ENCODE measurements at regions not wholly inside any gene's neighbourhood (a gene's known extent, or its start where the extent isn't known, plus 50 kb on each side); places are given as distances from the start of the nearest gene placed in this dataset.

GRCh38 chr5:1643651-1644392, 120.1 kb upstream of the LPCAT1 start:
- TF ChIP-seq USF2 (IDR thresholded peaks at IDR 0.05; ENCODE audit: borderline replicate concordance, low read depth, low read length) (no peak), POLR2A (IDR thresholded peaks at IDR 0.05; ENCODE audit: low read depth, low read length) (no peak), CHD4 (IDR thresholded peaks at IDR 0.05) (no peak), CTCF (IDR thresholded peaks at IDR 0.05 in 2 of 3, conservative IDR thresholded peaks at IDR 0.05 in 1 of 3; ENCODE audit: control insufficient read depth in 2 of 3, extremely low read depth in 1 of 3, insufficient read depth in 1 of 3, low read depth in 3 of 3, low read length in 3 of 3) (no peak), EZH2 (IDR thresholded peaks at IDR 0.05; ENCODE audit: borderline replicate concordance, control insufficient read depth, low read depth, low read length) (no peak), ZSCAN29 (IDR thresholded peaks at IDR 0.05) (no peak), ASH2L (IDR thresholded peaks at IDR 0.05; ENCODE audit: borderline replicate concordance, low read depth) (no peak), SIN3A (IDR thresholded peaks at IDR 0.05; ENCODE audit: low read depth, low read length) (no peak), ZNF207 (IDR thresholded peaks at IDR 0.05; ENCODE audit: borderline replicate concordance) (no peak), TCF12 (IDR thresholded peaks at IDR 0.05; ENCODE audit: low read depth, low read length) (no peak), ZNF24 (IDR thresholded peaks at IDR 0.05) (no peak), BHLHE40 (IDR thresholded peaks at IDR 0.05; ENCODE audit: borderline replicate concordance in 1 of 2, low read depth in 2 of 2, low read length in 1 of 2) (no peak), CUX1 (IDR thresholded peaks at IDR 0.05; ENCODE audit: insufficient replicate concordance, low read depth, low read length) (no peak)

Measured in GM12878 (cell line).